Stimulated activated CD4-positive, alpha-beta T cell treated with anti-CD3 and anti-CD28 coated beads, Interleukin-4, amount 100 ng/mL, for 48 hours (primary cell): ENCODE measurements at regions not wholly inside any gene's neighbourhood (a gene's known extent, or its start where the extent isn't known, plus 50 kb on each side); places are given as distances from the start of the nearest gene placed in this dataset.
"Not testable (repeated sequence)": the region's sequence is repeated elsewhere in the genome, so short reads cannot be mapped to it uniquely, and the experiment has no call there.

Source experiments
- DNase-seq, 2 donors: peaks; one replicate each; pipeline ENCODE4 v3.0.0-alpha.2; 2020; ENCODE audit warnings: low read depth in 2 of 2

DNA sequence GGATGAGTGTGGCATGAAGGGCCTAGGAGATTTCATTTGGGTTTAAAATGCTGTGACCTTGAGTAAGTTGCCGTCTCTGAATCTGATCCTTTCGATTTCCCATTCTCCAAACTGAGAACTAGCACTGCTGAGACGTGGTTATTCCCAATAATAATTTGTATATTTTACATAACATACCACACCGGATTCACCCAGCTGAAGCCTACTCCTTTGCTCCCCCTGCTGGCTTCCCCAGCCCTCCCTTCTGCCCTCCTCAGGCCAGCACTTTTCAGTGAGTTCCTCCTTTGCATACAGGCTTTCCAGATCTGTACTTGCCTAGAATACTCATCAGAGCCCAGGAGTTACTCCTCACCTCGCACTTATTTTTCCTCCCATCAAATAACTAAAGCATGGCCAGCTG is 255.1 kb downstream of the OR4F29 start:
- not testable (repeated sequence) for DNase-seq

- DNase-seq, result not testable (repeated sequence)
Measured at GRCh38 chr1:191296-192049, 260.0 kb downstream of the OR4F29 start.

GRCh38 chr1:190678-191077 is 260.8 kb downstream of the OR4F29 start:
- DNase-seq, result not testable (repeated sequence)

- not testable (repeated sequence) for DNase-seq
Measured at GRCh38 chr1:189915-190314, 261.6 kb downstream of the OR4F29 start.

- not testable (repeated sequence) for DNase-seq
Measured at GRCh38 chr1:189270-189669, 262.2 kb downstream of the OR4F29 start.

DNA sequence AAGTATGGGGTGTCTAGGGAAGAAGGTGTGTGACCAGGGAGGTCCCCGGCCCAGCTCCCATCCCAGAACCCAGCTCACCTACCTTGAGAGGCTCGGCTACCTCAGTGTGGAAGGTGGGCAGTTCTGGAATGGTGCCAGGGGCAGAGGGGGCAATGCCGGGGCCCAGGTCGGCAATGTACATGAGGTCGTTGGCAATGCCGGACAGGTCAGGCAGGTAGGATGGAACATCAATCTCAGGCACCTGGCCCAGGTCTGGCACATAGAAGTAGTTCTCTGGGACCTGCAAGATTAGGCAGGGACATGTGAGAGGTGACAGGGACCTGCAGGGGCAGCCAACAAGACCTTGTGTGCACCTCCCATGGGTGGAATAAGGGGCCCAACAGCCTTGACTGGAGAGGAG is 264.2 kb downstream of the OR4F29 start:
- DNase-seq, result not testable (repeated sequence)

DNA sequence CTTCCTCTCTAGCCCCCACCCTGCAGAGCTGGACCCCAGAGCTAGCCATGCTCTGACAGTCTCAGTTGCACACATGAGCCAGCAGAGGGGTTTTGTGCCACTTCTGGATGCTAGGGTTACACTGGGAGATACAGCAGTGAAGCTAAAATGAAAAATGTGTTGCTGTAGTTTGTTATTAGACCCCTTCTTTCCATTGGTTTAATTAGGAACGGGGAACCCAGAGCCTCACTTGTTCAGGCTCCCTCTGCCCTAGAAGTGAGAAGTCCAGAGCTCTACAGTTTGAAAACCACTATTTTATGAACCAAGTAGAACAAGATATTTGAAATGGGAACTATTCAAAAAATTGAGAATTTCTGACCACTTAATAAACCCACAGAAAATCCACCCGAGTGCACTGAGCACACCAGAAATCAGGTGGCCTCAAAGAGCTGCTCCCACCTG is 264.8 kb downstream of the OR4F29 start:
- not testable (repeated sequence) for DNase-seq

DNA sequence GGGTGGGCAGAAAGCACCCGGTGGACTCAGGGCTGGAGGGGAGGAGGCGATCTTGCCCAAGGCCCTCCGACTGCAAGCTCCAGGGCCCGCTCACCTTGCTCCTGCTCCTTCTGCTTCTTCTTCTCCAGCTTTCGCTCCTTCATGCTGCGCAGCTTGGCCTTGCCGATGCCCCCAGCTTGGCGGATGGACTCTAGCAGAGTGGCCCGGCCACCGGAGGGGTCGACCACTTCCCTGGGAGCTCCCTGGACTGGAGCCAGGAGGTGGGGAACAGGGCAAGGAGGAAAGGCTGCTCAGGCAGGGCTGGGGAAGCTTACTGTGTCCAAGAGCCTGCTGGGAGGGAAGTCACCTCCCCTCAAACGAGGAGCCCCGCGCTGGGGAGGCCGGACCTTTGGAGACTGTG is 265.3 kb downstream of the OR4F29 start:
- DNase-seq, result not testable (repeated sequence)

DNA sequence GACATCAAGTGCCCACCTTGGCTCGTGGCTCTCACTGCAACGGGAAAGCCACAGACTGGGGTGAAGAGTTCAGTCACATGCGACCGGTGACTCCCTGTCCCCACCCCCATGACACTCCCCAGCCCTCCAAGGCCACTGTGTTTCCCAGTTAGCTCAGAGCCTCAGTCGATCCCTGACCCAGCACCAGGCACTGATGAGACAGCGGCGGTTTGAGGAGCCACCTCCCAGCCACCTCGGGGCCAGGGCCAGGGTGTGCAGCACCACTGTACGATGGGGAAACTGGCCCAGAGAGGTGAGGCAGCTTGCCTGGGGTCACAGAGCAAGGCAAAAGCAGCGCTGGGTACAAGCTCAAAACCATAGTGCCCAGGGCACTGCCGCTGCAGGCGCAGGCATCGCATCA is 266.0 kb downstream of the OR4F29 start:
- not testable (repeated sequence) for DNase-seq

GRCh38 chr1:184336-184686 is 267.2 kb downstream of the OR4F29 start:
- not testable (repeated sequence) for DNase-seq

GRCh38 chr1:183620-184335 is 267.7 kb downstream of the OR4F29 start:
- DNase-seq, result not testable (repeated sequence)

GRCh38 chr1:183081-183480 is 268.4 kb downstream of the OR4F29 start:
- not testable (repeated sequence) for DNase-seq

- not testable (repeated sequence) for DNase-seq
Measured at GRCh38 chr1:182631-183030, 268.8 kb downstream of the OR4F29 start.

- DNase-seq, result peak in 1 of 2 donors; percentile 23
Measured at GRCh38 chr1:181247-182216, 269.9 kb downstream of the OR4F29 start.

- DNase-seq, result not testable (repeated sequence)
Measured at GRCh38 chr1:180749-181205, 270.7 kb downstream of the OR4F29 start.

DNA sequence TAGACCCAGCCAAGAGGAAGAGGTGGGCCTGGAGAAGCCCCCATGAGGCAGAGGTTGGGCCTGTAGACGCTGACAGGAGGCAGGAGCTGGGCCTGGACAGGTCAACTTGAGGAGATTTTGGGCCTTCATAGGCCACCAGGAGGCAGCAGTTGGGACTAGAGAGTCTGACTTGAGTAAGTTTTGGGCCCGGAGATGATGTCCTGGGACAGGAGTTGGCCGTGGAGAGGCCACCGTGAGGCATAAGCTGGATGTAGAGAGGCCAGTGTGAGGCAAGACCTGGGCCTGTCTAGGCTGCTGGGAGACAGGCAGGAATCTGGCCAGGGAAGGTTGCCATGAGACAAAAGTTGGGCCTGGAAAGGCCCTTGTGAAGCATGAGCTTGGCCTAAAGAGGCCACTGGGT is 312.6 kb downstream of the OR4F29 start:
- not testable (repeated sequence) for DNase-seq

- not testable (repeated sequence) for DNase-seq
Measured at GRCh38 chr1:137664-138063, 313.8 kb downstream of the OR4F29 start.

DNA sequence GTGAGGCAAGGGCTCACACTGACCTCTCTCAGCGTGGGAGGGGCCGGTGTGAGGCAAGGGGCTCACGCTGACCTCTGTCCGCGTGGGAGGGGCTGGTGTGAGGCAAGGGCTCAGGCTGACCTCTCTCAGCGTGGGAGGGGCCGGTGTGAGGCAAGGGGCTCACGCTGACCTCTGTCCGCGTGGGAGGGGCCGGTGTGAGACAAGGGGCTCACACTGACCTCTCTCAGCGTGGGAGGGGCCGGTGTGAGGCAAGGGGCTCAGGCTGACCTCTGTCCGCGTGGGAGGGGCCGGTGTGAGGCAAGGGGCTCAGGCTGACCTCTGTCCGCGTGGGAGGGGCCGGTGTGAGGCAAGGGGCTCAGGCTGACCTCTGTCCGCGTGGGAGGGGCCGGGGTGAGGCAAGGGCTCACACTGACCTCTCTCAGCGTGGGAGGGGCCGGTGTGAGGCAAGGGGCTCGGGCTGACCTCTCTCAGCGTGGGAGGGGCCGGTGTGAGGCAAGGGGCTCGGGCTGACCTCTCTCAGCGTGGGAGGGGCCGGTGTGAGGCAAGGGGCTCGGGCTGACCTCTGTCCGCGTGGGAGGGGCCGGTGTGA is 315.0 kb downstream of the OR4F29 start:
- DNase-seq, result not testable (repeated sequence)

GRCh38 chr1:134936-135335 is 316.5 kb downstream of the OR4F29 start:
- not testable (repeated sequence) for DNase-seq

- not testable (repeated sequence) for DNase-seq
Measured at GRCh38 chr1:118440-118839, 333.0 kb downstream of the OR4F29 start.

DNA sequence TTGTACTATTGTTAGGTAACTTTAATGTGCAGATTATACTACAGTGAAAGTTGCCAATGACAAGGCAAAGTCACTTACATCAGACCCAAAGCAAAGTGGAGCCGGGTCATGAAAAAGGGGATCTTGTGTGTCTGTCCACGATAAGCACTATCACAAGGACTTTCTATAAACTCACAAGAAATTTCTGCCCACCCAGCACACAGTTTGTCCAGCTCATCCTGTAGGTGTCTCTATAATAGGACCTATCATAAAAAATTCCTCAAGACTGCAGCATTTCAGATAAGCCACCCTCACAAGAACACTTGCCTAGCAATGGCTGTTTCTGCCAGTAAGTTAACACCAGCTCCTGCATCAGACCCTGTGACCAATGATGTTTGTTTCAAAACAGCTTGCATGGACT is 335.9 kb downstream of the OR4F29 start:
- not testable (repeated sequence) for DNase-seq
